ENCODE measurements at regions not wholly inside any gene's neighbourhood (a gene's known extent, or its start where the extent isn't known, plus 50 kb on each side); places are given as distances from the start of the nearest gene placed in this dataset.

- no peaks in the 10 kb centered on the region for H3K27me3 ChIP-seq (ENCODE audit: insufficient read depth, low read length)
These were observed 74.9 kb upstream of the ZNF280D start for GRCh38 chr15:56808160-56808559.

GRCh38 chr15:56806148-56806536 lies 72.8 kb upstream of the ZNF280D start:
- H2AFZ ChIP-seq (ENCODE audit: low read length), result peak overlapping the region; percentile 23
- no peaks in the 10 kb centered on the region for H3K27me3 ChIP-seq (ENCODE audit: insufficient read depth, low read length)
- no peaks in the 10 kb centered on the region for H3K79me2 ChIP-seq (ENCODE audit: insufficient read depth, low read length)
- peaks cover 4% of the 10 kb centered on the region for H3K9me3 ChIP-seq (ENCODE audit: low read depth, low read length)
- H3K27ac ChIP-seq (ENCODE audit: low read depth, low read length), result peak overlapping the region; percentile 56
- no peaks in the 10 kb centered on the region for H4K20me1 ChIP-seq (ENCODE audit: insufficient read depth, low read length)
- peak overlapping the region; percentile 84 for H3K4me2 ChIP-seq (ENCODE audit: insufficient read depth, low read length)
- H3K4me1 ChIP-seq (ENCODE audit: insufficient read depth, low read length), result peaks cover 15% of the 10 kb centered on the region
- no peak for DNase-seq (ENCODE audit: insufficient read length, low spot score, missing footprints)
- peak overlapping the region; percentile 61 for H3K4me3 ChIP-seq (ENCODE audit: insufficient read depth, low read length)
- no peaks in the 10 kb centered on the region for H3K36me3 ChIP-seq (ENCODE audit: insufficient read depth, low read length)
- no peak for TF ChIP-seq CTCF (IDR thresholded peaks at IDR 0.05; ENCODE audit: extremely low read depth, low read depth, low read length)

More at GRCh38 chr15:56808160-56808559, 74.9 kb upstream of the ZNF280D start:
- H3K4me3 ChIP-seq (ENCODE audit: insufficient read depth, low read length), result no peak overlapping the region
- no peaks in the 10 kb centered on the region for H3K79me2 ChIP-seq (ENCODE audit: insufficient read depth, low read length)
- H2AFZ ChIP-seq (ENCODE audit: low read length), result no peak overlapping the region
- no peak for TF ChIP-seq CTCF (IDR thresholded peaks at IDR 0.05; ENCODE audit: extremely low read depth, low read depth, low read length)
- H3K27ac ChIP-seq (ENCODE audit: low read depth, low read length), result no peak overlapping the region
- H3K9me3 ChIP-seq (ENCODE audit: low read depth, low read length), result peaks cover 4% of the 10 kb centered on the region
- no peak for DNase-seq (ENCODE audit: insufficient read length, low spot score, missing footprints)
- H3K4me2 ChIP-seq (ENCODE audit: insufficient read depth, low read length), result no peak overlapping the region
- H3K36me3 ChIP-seq (ENCODE audit: insufficient read depth, low read length), result no peaks in the 10 kb centered on the region
- peaks cover 15% of the 10 kb centered on the region for H3K4me1 ChIP-seq (ENCODE audit: insufficient read depth, low read length)
- no peaks in the 10 kb centered on the region for H4K20me1 ChIP-seq (ENCODE audit: insufficient read depth, low read length)

- Histone ChIP-seq H3K27ac (ENCODE audit: low read depth, low read length) (peak overlapping the region; percentile 56), H3K4me3 (ENCODE audit: insufficient read depth, low read length) (peak overlapping the region; percentile 61), H3K79me2 (ENCODE audit: insufficient read depth, low read length) (no peaks in the 10 kb centered on the region), H3K9me3 (ENCODE audit: low read depth, low read length) (peaks cover 4% of the 10 kb centered on the region), H4K20me1 (ENCODE audit: insufficient read depth, low read length) (no peaks in the 10 kb centered on the region), H3K4me2 (ENCODE audit: insufficient read depth, low read length) (peak overlapping the region; percentile 84), H3K36me3 (ENCODE audit: insufficient read depth, low read length) (no peaks in the 10 kb centered on the region), H3K4me1 (ENCODE audit: insufficient read depth, low read length) (peaks cover 15% of the 10 kb centered on the region), H3K27me3 (ENCODE audit: insufficient read depth, low read length) (no peaks in the 10 kb centered on the region), H2AFZ (ENCODE audit: low read length) (peak overlapping the region; percentile 25)
- DNase-seq (ENCODE audit: insufficient read length, low spot score, missing footprints), result peak; percentile 34
- TF ChIP-seq CTCF (IDR thresholded peaks at IDR 0.05; ENCODE audit: extremely low read depth, low read depth, low read length), result no peak
These were observed 72.3 kb upstream of the ZNF280D start for GRCh38 chr15:56805466-56806147.

- peak; percentile 7 for TF ChIP-seq CTCF (IDR thresholded peaks at IDR 0.05; ENCODE audit: extremely low read depth, low read depth, low read length)
- Histone ChIP-seq H3K79me2 (ENCODE audit: insufficient read depth, low read length) (no peaks in the 10 kb centered on the region), H2AFZ (ENCODE audit: low read length) (no peak overlapping the region), H3K4me1 (ENCODE audit: insufficient read depth, low read length) (peaks cover 15% of the 10 kb centered on the region), H3K9me3 (ENCODE audit: low read depth, low read length) (peaks cover 4% of the 10 kb centered on the region), H3K36me3 (ENCODE audit: insufficient read depth, low read length) (no peaks in the 10 kb centered on the region), H3K27me3 (ENCODE audit: insufficient read depth, low read length) (no peaks in the 10 kb centered on the region), H3K4me3 (ENCODE audit: insufficient read depth, low read length) (no peak overlapping the region), H3K27ac (ENCODE audit: low read depth, low read length) (no peak overlapping the region), H3K4me2 (ENCODE audit: insufficient read depth, low read length) (peak overlapping the region; percentile 84), H4K20me1 (ENCODE audit: insufficient read depth, low read length) (no peaks in the 10 kb centered on the region)
- no peak for DNase-seq (ENCODE audit: insufficient read length, low spot score, missing footprints)
These were observed 71.6 kb upstream of the ZNF280D start for GRCh38 chr15:56804938-56805337.
